ENCODE measurements at regions not wholly inside any gene's neighbourhood (a gene's known extent, or its start where the extent isn't known, plus 50 kb on each side); places are given as distances from the start of the nearest gene placed in this dataset.

GRCh38 chr4:32184186-32184585 lies 1464.0 kb downstream of the PCDH7 start:
- DNase-seq (ENCODE audit: low spot score), result no peak
- TF ChIP-seq, protein P1, sequence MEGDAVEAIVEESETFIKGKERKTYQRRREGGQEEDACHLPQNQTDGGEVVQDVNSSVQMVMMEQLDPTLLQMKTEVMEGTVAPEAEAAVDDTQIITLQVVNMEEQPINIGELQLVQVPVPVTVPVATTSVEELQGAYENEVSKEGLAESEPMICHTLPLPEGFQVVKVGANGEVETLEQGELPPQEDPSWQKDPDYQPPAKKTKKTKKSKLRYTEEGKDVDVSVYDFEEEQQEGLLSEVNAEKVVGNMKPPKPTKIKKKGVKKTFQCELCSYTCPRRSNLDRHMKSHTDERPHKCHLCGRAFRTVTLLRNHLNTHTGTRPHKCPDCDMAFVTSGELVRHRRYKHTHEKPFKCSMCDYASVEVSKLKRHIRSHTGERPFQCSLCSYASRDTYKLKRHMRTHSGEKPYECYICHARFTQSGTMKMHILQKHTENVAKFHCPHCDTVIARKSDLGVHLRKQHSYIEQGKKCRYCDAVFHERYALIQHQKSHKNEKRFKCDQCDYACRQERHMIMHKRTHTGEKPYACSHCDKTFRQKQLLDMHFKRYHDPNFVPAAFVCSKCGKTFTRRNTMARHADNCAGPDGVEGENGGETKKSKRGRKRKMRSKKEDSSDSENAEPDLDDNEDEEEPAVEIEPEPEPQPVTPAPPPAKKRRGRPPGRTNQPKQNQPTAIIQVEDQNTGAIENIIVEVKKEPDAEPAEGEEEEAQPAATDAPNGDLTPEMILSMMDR (IDR thresholded peaks at IDR 0.05), result no peak
- no peak overlapping the region for H3K4me3 ChIP-seq
- no peak overlapping the region for H3K27ac ChIP-seq

GRCh38 chr4:32189130-32189529 lies 1469.0 kb downstream of the PCDH7 start:
- no peak overlapping the region for H3K4me3 ChIP-seq
- TF ChIP-seq, protein P1 (IDR thresholded peaks at IDR 0.05), result no peak
- no peak for DNase-seq (ENCODE audit: low spot score)
- H3K27ac ChIP-seq, result no peak overlapping the region

DNA sequence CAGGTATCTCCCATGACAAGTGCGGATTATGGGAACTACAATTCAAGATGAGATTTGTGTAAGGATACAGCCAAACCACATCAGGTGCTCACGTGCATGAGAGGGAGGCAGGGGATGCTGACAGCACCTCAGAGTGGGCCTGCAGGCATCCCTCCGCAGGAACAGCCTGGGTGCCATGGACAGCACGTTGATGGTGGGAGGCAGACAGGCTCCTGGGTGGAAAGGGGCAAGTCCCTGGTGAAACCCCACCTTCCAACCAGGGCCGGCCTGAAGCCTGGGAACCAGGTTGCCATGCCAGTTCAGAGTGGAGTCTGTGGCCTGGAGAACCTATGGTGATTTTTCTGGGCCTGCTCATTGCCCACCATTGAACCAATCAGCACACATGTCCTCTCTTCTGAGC lies 1469.6 kb downstream of the PCDH7 start:
- no peak overlapping the region for H3K4me3 ChIP-seq
- TF ChIP-seq, protein P1 (IDR thresholded peaks at IDR 0.05), result no peak
- no peak for DNase-seq (ENCODE audit: low spot score)
- H3K27ac ChIP-seq, result no peak overlapping the region

DNA sequence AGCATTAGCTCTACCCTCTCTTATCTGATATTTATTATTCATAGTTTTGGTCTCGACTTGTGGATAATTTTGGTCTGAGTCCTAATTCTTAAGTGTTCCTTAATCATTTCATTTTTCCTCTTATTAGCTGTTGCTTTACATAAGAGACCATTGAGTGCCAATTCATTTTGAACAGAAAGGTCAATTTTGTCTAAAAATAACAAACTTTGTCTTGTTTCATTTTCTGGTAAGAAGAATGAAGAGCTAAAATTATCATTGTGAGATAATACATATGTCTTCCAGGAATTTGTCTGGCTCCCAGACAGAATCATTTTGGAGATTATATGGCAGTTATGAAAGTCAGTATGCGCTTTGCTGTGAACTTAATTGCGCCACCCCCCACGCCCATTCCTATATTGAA lies 1471.8 kb downstream of the PCDH7 start:
- no peak for DNase-seq (ENCODE audit: low spot score)
- no peak overlapping the region for H3K4me3 ChIP-seq

GRCh38 chr4:32192363-32192762 lies 1472.2 kb downstream of the PCDH7 start:
- no peak overlapping the region for H3K4me3 ChIP-seq
- TF ChIP-seq, protein P1 (IDR thresholded peaks at IDR 0.05), result no peak
- DNase-seq (ENCODE audit: low spot score), result no peak
- no peak overlapping the region for H3K27ac ChIP-seq

More for the DNA sequence above, 1471.8 kb downstream of the PCDH7 start:
- TF ChIP-seq, protein P1 (IDR thresholded peaks at IDR 0.05), result no peak
- H3K27ac ChIP-seq, result no peak overlapping the region

DNA sequence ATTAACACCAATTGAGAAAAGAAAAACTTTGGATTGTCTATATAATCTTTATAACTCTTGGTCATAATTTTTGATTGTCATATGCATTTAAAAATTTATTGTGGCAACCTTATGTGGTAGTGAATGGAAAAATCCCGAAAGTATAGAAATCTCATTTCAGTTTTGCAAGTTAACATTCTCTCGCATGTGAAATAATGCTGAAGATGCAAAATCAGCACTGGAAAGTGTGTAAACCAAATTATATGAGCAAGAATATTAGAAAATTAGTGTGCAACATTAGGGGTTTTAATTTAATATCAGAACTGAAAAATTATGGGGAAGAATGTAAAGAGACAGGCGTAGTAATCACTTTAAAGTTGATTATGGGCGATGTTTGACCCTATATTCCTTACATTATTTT lies 1472.8 kb downstream of the PCDH7 start:
- TF ChIP-seq, protein P1 (IDR thresholded peaks at IDR 0.05), result no peak
- DNase-seq (ENCODE audit: low spot score), result no peak
- no peak overlapping the region for H3K4me3 ChIP-seq
- H3K27ac ChIP-seq, result no peak overlapping the region

DNA sequence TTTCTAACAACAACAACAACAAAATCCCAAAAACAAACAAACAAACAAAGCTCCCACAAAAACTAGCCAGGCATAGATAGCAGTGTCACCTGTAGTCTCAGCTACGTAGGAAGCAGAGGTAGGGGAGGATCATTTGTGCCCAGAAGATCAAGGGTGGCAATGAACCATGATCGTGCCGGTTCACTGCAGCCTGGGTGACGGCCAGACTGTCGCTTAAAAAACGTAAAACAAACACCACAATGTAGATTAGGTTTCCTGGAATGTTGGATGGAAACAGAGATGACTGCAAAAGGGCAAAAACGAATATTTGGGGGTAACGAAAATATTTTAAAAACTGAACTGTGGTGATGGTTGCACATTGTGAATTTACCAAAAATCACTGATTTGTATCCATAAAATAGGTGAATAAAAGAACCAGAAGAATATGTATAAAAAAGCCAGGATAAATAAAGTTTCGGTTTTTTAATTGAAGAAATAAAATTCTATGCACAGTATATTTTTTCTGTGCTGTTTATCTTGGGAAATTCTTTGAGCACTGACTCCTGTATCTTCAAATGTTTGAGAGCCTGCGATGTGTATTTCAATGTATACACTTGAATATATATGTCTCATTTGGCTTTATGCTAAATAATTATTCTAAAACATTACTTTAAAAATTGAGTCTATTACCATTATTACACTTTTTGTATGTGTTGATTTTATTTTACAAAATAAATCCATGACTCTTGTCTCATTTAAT lies 1477.0 kb downstream of the PCDH7 start:
- TF ChIP-seq, protein P1 (IDR thresholded peaks at IDR 0.05), result no peak
- H3K27ac ChIP-seq, result no peak overlapping the region
- no peak overlapping the region for H3K4me3 ChIP-seq
- DNase-seq (ENCODE audit: low spot score), result no peak
